H1 (cell line): ENCODE measurements at regions not wholly inside any gene's neighbourhood (a gene's known extent, or its start where the extent isn't known, plus 50 kb on each side); places are given as distances from the start of the nearest gene placed in this dataset.

Source experiments
- CTCF ChIA-PET: fragments of 300-600 bp; sonication (Branson Sonifier 250); formaldehyde crosslinking; loops from one replicate; lab custom pipeline; 2021; ENCODE audit not compliant: partially characterized antibody; lab: Charles Lee
- POLR2A ChIA-PET: fragments of 300-600 bp; sonication (Branson Sonifier 250); formaldehyde crosslinking; loops from one replicate; lab custom pipeline; 2021; ENCODE audit warnings: inconsistent platforms; ENCODE audit not compliant: partially characterized antibody; lab: Charles Lee
- DNase-seq, 2 experiments: peaks; one replicate each; pipeline versions ENCODE4 v3.0.0 to v3.0.0-alpha.2; 2010 to 2022; ENCODE audit warnings: low spot score in 2 of 2, low read depth in 1 of 2, mixed read lengths in 1 of 2
- FAIRE-seq: peaks from 2 replicates; lab custom pipeline; 2011; peaks lifted over from hg19 to GRCh38; lab: Jason Lieb, UNC
- H2AFZ ChIP-seq: 2 replicates; pipeline ENCODE4 v1.8.1; 2012; ENCODE audit warnings: low read length, inconsistent platforms
- H2AK5ac ChIP-seq: 2 replicates; pipeline ENCODE4 v1.6.1; 2013; ENCODE audit warnings: low read depth, low read length
- H2BK120ac ChIP-seq: replicated peaks from 2 replicates; pipeline ENCODE3; 2013; ENCODE audit warnings: low read depth, low read length, inconsistent platforms
- H2BK12ac ChIP-seq: 2 replicates; pipeline ENCODE4 v1.6.1; 2013; ENCODE audit warnings: low read depth, low read length
- H2BK15ac ChIP-seq: 2 replicates; pipeline ENCODE4 v1.6.1; 2013; ENCODE audit warnings: low read length
- H2BK20ac ChIP-seq: 2 replicates; pipeline ENCODE4 v1.6.1; 2013; ENCODE audit warnings: low read length
- H2BK5ac ChIP-seq: 2 replicates; pipeline ENCODE4 v1.6.1; 2013; ENCODE audit warnings: low read depth, low read length
- H3K14ac ChIP-seq: 2 replicates; pipeline ENCODE4 v1.6.1; 2013; ENCODE audit warnings: inconsistent platforms; ENCODE audit not compliant: insufficient read length
- H3K18ac ChIP-seq: 2 replicates; pipeline ENCODE4 v1.6.1; 2013; ENCODE audit warnings: low read length; ENCODE audit errors: extremely low read depth
- H3K23ac ChIP-seq: 2 replicates; pipeline ENCODE4 v1.6.1; 2013; ENCODE audit warnings: inconsistent platforms; ENCODE audit not compliant: insufficient read length
- H3K23me2 ChIP-seq: 2 replicates; pipeline ENCODE4 v1.6.1; 2013; ENCODE audit warnings: low read depth, low read length
- H3K27ac ChIP-seq: 2 replicates; pipeline ENCODE4 v1.6.1; 2011; ENCODE audit warnings: low read depth, low read length, inconsistent platforms
- H3K27me3 ChIP-seq, 4 experiments: replicated peaks in 1 of 4; 1 replicate in 1 of 4; 2 replicates in 3 of 4; pipeline versions ENCODE4 v1.6.1 to v1.8.1; 2011 to 2013; ENCODE audit warnings: low read length in 3 of 4, mild to moderate bottlenecking in 3 of 4, inconsistent platforms in 2 of 4, mixed read lengths in 2 of 4, moderate library complexity in 1 of 4; ENCODE audit not compliant: control insufficient read depth in 3 of 4, insufficient read depth in 3 of 4; ENCODE audit errors: extremely low read depth in 1 of 4
- H3K36me3 ChIP-seq, 4 experiments: 2 replicates each; pipeline versions ENCODE4 v1.6.1 to v1.8.1; 2011 to 2013; ENCODE audit warnings: mild to moderate bottlenecking in 4 of 4, low read length in 3 of 4, moderate library complexity in 2 of 4, control low read depth in 1 of 4, inconsistent platforms in 1 of 4; ENCODE audit not compliant: insufficient read depth in 4 of 4, control insufficient read depth in 2 of 4
- H3K4ac ChIP-seq: replicated peaks from 2 replicates; pipeline ENCODE3; 2013; ENCODE audit warnings: low read length, low read depth, mixed read lengths, inconsistent platforms; ENCODE audit not compliant: insufficient read length
- H3K4me1 ChIP-seq, 4 experiments: replicated peaks in 1 of 4; 1 replicate in 1 of 4; 2 replicates in 3 of 4; pipeline versions ENCODE4 v1.6.1 to v1.8.1; 2011 to 2013; ENCODE audit warnings: low read length in 3 of 4, inconsistent platforms in 2 of 4, mixed read lengths in 1 of 4; ENCODE audit not compliant: insufficient read depth in 4 of 4, control insufficient read depth in 3 of 4
- H3K4me2 ChIP-seq, 2 experiments: 2 replicates each; pipeline versions ENCODE4 v1.6.1 to v1.8.1; 2011 to 2013; ENCODE audit warnings: low read depth in 2 of 2, low read length in 2 of 2, control low read depth in 1 of 2, inconsistent platforms in 1 of 2, mild to moderate bottlenecking in 1 of 2; ENCODE audit not compliant: insufficient read depth in 1 of 2
- H3K4me3 ChIP-seq, 4 experiments: fragments of 200-600, 300-600 bp in 1 of 4; sonication (generic), shearing (Covaris generic), sonication (Bioruptor Twin) in 1 of 4; 2 replicates each; pipeline versions ENCODE4 v1.5.1 to v1.8.1; 2011 to 2016; ENCODE audit warnings: low read length in 4 of 4, low read depth in 3 of 4, control low read depth in 2 of 4, inconsistent platforms in 2 of 4, mild to moderate bottlenecking in 2 of 4, mixed read lengths in 1 of 4, moderate library complexity in 1 of 4; ENCODE audit not compliant: insufficient read depth in 2 of 4; ENCODE audit errors: extremely low read depth in 1 of 4
- H3K56ac ChIP-seq: replicated peaks from 2 replicates; pipeline ENCODE3; 2013; ENCODE audit warnings: low read depth, mild to moderate bottlenecking, mixed read lengths, low read length, inconsistent platforms; ENCODE audit not compliant: insufficient read length
- H3K79me1 ChIP-seq: 2 replicates; pipeline ENCODE4 v1.6.1; 2013; ENCODE audit warnings: low read depth, low read length, control low read depth
- H3K79me2 ChIP-seq, 2 experiments: 2 replicates each; pipeline versions ENCODE4 v1.6.1 to v1.8.1; 2012 to 2013; ENCODE audit warnings: low read length in 2 of 2, mild to moderate bottlenecking in 2 of 2, inconsistent platforms in 1 of 2; ENCODE audit not compliant: insufficient read depth in 2 of 2, control insufficient read depth in 1 of 2
- H3K9ac ChIP-seq, 4 experiments: replicated peaks in 1 of 4; 1 replicate in 1 of 4; 2 replicates in 3 of 4; pipeline versions ENCODE4 v1.6.1 to v1.8.1; 2011 to 2013; ENCODE audit warnings: low read depth in 3 of 4, low read length in 3 of 4, control low read depth in 2 of 4, mild to moderate bottlenecking in 2 of 4, moderate library complexity in 2 of 4, inconsistent platforms in 1 of 4; ENCODE audit errors: extremely low read depth in 1 of 4
- H3K9me3 ChIP-seq, 2 experiments: 2 replicates each; pipeline versions ENCODE4 v1.6.1 to v1.8.1; 2012 to 2013; ENCODE audit warnings: mild to moderate bottlenecking in 2 of 2, moderate library complexity in 2 of 2, control low read depth in 1 of 2, inconsistent platforms in 1 of 2, low read depth in 1 of 2, low read length in 1 of 2, mixed read lengths in 1 of 2; ENCODE audit not compliant: insufficient read depth in 2 of 2
- H4K20me1 ChIP-seq, 2 experiments: replicated peaks in 1 of 2; 2 replicates each; pipeline versions ENCODE3 to v1.8.1; 2011 to 2013; ENCODE audit warnings: inconsistent platforms in 2 of 2, low read length in 2 of 2, mild to moderate bottlenecking in 1 of 2; ENCODE audit not compliant: insufficient read depth in 2 of 2, control insufficient read depth in 1 of 2
- H4K5ac ChIP-seq: 2 replicates; pipeline ENCODE4 v1.6.1; 2013; ENCODE audit warnings: low read length, low read depth, mixed read lengths, inconsistent platforms; ENCODE audit not compliant: insufficient read length
- H4K8ac ChIP-seq: 2 replicates; pipeline ENCODE4 v1.8.0; 2013; ENCODE audit warnings: mild to moderate bottlenecking, moderate library complexity, low read length, inconsistent platforms; ENCODE audit not compliant: insufficient read depth; ENCODE audit errors: extremely low read depth
- H4K91ac ChIP-seq: replicated peaks from 2 replicates; pipeline ENCODE3; 2013; ENCODE audit warnings: low read length, mixed read lengths, inconsistent platforms; ENCODE audit not compliant: insufficient read length
- BACH1 ChIP-seq: IDR thresholded peaks from 2 replicates; pipeline ENCODE4 v1.6.1; 2012; ENCODE audit warnings: low read length, improper control_type of control experiment
- CREB1 ChIP-seq: IDR thresholded peaks from 2 replicates; pipeline ENCODE4 v1.6.1; 2012; ENCODE audit warnings: inconsistent platforms
- GTF2F1 ChIP-seq: IDR thresholded peaks from 2 replicates; pipeline ENCODE4 v1.6.1; 2012; ENCODE audit warnings: low read depth, low read length, improper control_type of control experiment, borderline replicate concordance
- KDM1A ChIP-seq: fragments of 200-600, 300-600 bp; sonication (generic); IDR thresholded peaks from 2 replicates; pipeline ENCODE4 v1.7.1; 2016; ENCODE audit warnings: mild to moderate bottlenecking, low read length, borderline replicate concordance
- NRF1 ChIP-seq: IDR thresholded peaks from 2 replicates; pipeline ENCODE4 v1.6.1; 2011; ENCODE audit warnings: mild to moderate bottlenecking, low read depth, low read length, improper control_type of control experiment
- SUZ12 ChIP-seq: fragments of 200-600 bp; sonication (generic); IDR thresholded peaks from 2 replicates; pipeline ENCODE4 v1.6.1; 2012; ENCODE audit warnings: mild to moderate bottlenecking, inconsistent platforms, low read length, moderate library complexity, mixed read lengths
- TBP ChIP-seq: IDR thresholded peaks from 2 replicates; pipeline ENCODE4 v1.6.1; 2011; ENCODE audit warnings: low read depth, low read length, improper control_type of control experiment
- TCF12 ChIP-seq: IDR thresholded peaks from 2 replicates; pipeline ENCODE4 v1.6.1; 2011; ENCODE audit warnings: low read depth, mild to moderate bottlenecking, low read length
- YY1 ChIP-seq: IDR thresholded peaks from 2 replicates; pipeline ENCODE4 v1.6.1; 2011; ENCODE audit warnings: low read depth, mild to moderate bottlenecking, low read length
- WGBS, 2 experiments: shearing (Covaris generic) in 1 of 2; methylation state at CpG; one replicate each; pipeline versions ENCODE4 v1.1.6 to v1.1.7; 2013 to 2015; ENCODE audit warnings: low lambda C conversion rate in 2 of 2, mixed read lengths in 2 of 2, inconsistent platforms in 1 of 2, low coverage in 1 of 2, missing lambda C conversion rate in 1 of 2; ENCODE audit not compliant: insufficient replicate concordance in 2 of 2, insufficient coverage in 1 of 2, insufficient read length in 1 of 2; ENCODE audit errors: extremely low coverage in 1 of 2, missing lambda C conversion rate in 1 of 2; 5-methylcytosine and 5-hydroxymethylcytosine counted together
- TF ChIP-seq, protein P1 (sequence below): IDR thresholded peaks from 2 replicates; pipeline ENCODE4 v1.6.1; 2012; ENCODE audit warnings: inconsistent platforms
- TF ChIP-seq, protein P2 (sequence below), 3 experiments: IDR thresholded peaks; 1 replicate in 2 of 3; 2 replicates in 1 of 3; pipeline versions ENCODE4 v1.5.1 to v1.6.1; 2011; ENCODE audit warnings: low read length in 3 of 3, mild to moderate bottlenecking in 3 of 3, inconsistent platforms in 2 of 3, low read depth in 1 of 3, moderate library complexity in 1 of 3; ENCODE audit not compliant: insufficient read depth in 1 of 3; ENCODE audit errors: control extremely low read depth in 1 of 3

DNA sequence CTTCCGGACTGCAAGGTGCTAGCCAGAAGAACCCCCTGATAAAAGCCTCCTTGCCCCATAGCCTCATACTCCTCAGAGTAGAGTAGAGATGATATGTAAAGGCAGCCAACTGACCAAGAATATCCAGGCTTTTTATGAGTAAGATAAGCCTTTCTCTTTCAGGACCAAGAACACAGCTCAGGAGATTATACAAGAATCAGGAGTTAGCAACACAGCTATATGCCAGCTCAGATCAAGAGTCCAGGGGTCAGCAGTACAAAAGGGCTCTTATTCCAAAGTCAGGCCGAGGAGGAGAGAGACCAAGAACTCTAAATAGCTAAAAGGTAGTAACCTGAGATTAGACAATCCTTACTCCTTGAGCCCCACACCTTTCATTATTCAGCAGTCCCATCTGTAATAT is 135.3 kb downstream of the BTG1 start:
- no peak overlapping the region for H3K18ac ChIP-seq
- no peak overlapping the region for H4K8ac ChIP-seq
- no peak overlapping the region for H3K4me2 ChIP-seq
- no peak for FAIRE-seq
- H2AFZ ChIP-seq, result no peak overlapping the region
- no peak overlapping the region for H2BK5ac ChIP-seq
- H3K27ac ChIP-seq, result no peak overlapping the region
- no peak overlapping the region for H3K56ac ChIP-seq
- H3K9ac ChIP-seq, result no peak overlapping the region
- H3K27me3 ChIP-seq, result no peaks in the 10 kb centered on the region
- H3K4me3 ChIP-seq, result no peak overlapping the region
- H2BK12ac ChIP-seq, result no peak overlapping the region
- H4K20me1 ChIP-seq, result no peaks in the 10 kb centered on the region
- H3K23me2 ChIP-seq, result no peaks in the 10 kb centered on the region
- no peaks in the 10 kb centered on the region for H3K36me3 ChIP-seq
- ChIA-PET CTCF (no interaction called here), POLR2A (no interaction called here)
- H4K5ac ChIP-seq, result no peak overlapping the region
- no peak overlapping the region for H4K91ac ChIP-seq
- no peaks in the 10 kb centered on the region for H3K9me3 ChIP-seq
- no peak overlapping the region for H3K4ac ChIP-seq
- 83% methylated on average over 2 of the region's 2 CpGs; no CpG with 5 or more reads in 1 of the 2 experiments for WGBS, 2 experiments
- no peak overlapping the region for H2BK20ac ChIP-seq
- H3K79me2 ChIP-seq, result no peaks in the 10 kb centered on the region
- TF ChIP-seq GTF2F1 (no peak), TCF12 (no peak), BACH1 (no peak), KDM1A (no peak), CREB1 (no peak), SUZ12 (no peak), TBP (no peak), YY1 (no peak), NRF1 (no peak)
- TF ChIP-seq, protein P1, sequence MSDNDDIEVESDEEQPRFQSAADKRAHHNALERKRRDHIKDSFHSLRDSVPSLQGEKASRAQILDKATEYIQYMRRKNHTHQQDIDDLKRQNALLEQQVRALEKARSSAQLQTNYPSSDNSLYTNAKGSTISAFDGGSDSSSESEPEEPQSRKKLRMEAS, result no peak
- TF ChIP-seq, protein P2, sequence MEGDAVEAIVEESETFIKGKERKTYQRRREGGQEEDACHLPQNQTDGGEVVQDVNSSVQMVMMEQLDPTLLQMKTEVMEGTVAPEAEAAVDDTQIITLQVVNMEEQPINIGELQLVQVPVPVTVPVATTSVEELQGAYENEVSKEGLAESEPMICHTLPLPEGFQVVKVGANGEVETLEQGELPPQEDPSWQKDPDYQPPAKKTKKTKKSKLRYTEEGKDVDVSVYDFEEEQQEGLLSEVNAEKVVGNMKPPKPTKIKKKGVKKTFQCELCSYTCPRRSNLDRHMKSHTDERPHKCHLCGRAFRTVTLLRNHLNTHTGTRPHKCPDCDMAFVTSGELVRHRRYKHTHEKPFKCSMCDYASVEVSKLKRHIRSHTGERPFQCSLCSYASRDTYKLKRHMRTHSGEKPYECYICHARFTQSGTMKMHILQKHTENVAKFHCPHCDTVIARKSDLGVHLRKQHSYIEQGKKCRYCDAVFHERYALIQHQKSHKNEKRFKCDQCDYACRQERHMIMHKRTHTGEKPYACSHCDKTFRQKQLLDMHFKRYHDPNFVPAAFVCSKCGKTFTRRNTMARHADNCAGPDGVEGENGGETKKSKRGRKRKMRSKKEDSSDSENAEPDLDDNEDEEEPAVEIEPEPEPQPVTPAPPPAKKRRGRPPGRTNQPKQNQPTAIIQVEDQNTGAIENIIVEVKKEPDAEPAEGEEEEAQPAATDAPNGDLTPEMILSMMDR (IDR thresholded peaks at IDR 0.05; ENCODE audit: control extremely low read depth in 1 of 3, insufficient read depth in 1 of 3, low read depth in 1 of 3, low read length in 3 of 3), result no peak
- no peaks in the 10 kb centered on the region for H3K79me1 ChIP-seq
- H3K23ac ChIP-seq, result no peak overlapping the region
- no peak overlapping the region for H2BK120ac ChIP-seq
- no peak for DNase-seq
- H3K14ac ChIP-seq, result no peak overlapping the region
- peaks cover 0 to 3% (median 1%) of the 10 kb centered on the region in 4 experiments; a peak in 2 of 7 replicates for H3K4me1 ChIP-seq
- no peak overlapping the region for H2BK15ac ChIP-seq
- H2AK5ac ChIP-seq, result no peak overlapping the region
